NB4 (cell line): ENCODE measurements at regions not wholly inside any gene's neighbourhood (a gene's known extent, or its start where the extent isn't known, plus 50 kb on each side); places are given as distances from the start of the nearest gene placed in this dataset.

ENCODE experiments used
- DNase-seq: peaks from one replicate; pipeline ENCODE4 v3.0.0; 2010; ENCODE audit warnings: low read depth
- H3K4me3 ChIP-seq: one replicate; pipeline ENCODE4 v1.5.1; 2011; ENCODE audit warnings: mild to moderate bottlenecking, low read depth, low read length, moderate library complexity
- CTCF ChIP-seq: IDR thresholded peaks from one replicate; pipeline ENCODE4 v1.5.1; 2012; ENCODE audit warnings: low read depth, low read length
- MYC ChIP-seq: IDR thresholded peaks from 2 replicates; pipeline ENCODE4 v1.6.1; 2011; ENCODE audit warnings: low read depth, low read length
- POLR2A ChIP-seq: IDR thresholded peaks from 2 replicates; pipeline ENCODE4 v1.6.1; 2011; ENCODE audit warnings: mild to moderate bottlenecking; ENCODE audit not compliant: insufficient read length; ENCODE audit errors: extremely low read depth
- TF ChIP-seq, protein P1 (sequence below): IDR thresholded peaks from 2 replicates; pipeline ENCODE4 v1.6.1; 2011; ENCODE audit warnings: low read depth, low read length

DNA sequence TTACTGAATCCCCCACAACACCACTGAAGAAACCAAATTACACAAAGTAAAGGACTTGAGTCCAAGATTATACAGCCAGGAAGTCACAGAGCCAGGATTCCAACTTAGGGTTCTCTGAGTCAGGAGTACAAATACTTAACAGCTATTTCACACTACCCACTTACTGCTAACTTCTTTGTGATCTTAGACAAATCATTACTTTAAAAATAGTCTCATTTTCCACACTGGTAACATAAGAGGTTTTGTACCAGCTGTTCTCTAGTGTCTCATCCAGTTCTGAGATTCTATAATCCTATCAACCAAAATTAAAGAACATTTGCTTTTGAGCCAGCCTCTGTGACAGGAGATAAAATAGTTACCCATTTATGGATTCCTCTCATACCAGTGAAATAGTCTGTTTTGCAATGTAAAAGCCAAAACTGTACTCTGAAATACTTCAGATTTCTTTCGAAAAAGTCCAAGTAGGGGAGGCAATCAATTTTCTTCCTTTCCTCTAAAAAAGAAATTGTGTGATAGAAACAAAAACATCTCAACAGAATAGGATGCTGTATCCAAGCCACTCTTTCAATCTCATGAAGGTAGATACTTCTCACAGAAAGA, 157.6 kb downstream of the LRATD1 start:
- no peak for TF ChIP-seq POLR2A
- TF ChIP-seq MYC: no peak
- TF ChIP-seq CTCF: no peak
- TF ChIP-seq, protein P1, sequence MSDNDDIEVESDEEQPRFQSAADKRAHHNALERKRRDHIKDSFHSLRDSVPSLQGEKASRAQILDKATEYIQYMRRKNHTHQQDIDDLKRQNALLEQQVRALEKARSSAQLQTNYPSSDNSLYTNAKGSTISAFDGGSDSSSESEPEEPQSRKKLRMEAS: no peak
- DNase-seq: no peak
- H3K4me3 ChIP-seq: no peak overlapping the region

GRCh38 chr2:14803994-14804393, 171.5 kb downstream of the LRATD1 start:
- H3K4me3 ChIP-seq: no peak overlapping the region
- no peak for DNase-seq
- TF ChIP-seq CTCF (no peak), MYC (no peak)
- TF ChIP-seq, protein P1: no peak

DNA sequence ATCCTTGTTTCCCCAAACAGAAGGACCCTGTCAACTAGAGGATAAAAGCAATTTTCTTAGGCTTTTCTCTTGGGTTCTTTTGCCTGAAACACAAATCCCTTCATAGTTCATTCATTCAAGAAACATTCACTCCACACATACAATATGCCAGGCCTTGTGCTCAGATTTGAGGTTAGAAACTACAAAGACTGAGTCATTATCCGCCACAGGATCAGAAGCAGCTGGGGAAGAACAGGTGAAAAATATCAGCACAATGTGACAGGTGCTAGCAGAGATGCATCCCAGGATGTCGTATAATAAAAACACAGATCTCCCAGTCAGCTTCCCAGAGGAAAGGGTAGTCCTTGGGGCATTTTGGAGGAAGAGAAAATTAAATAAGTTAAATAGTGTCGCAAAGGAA, 172.4 kb downstream of the LRATD1 start:
- TF ChIP-seq CTCF: no peak
- TF ChIP-seq, protein P1: no peak
- no peak for TF ChIP-seq POLR2A
- no peak for TF ChIP-seq MYC
- DNase-seq: no peak
- H3K4me3 ChIP-seq: no peak overlapping the region

GRCh38 chr2:14806613-14807012, 174.1 kb downstream of the LRATD1 start:
- DNase-seq: no peak
- TF ChIP-seq CTCF (no peak), POLR2A (no peak), MYC (no peak)
- TF ChIP-seq, protein P1: no peak
- H3K4me3 ChIP-seq: no peak overlapping the region

DNA sequence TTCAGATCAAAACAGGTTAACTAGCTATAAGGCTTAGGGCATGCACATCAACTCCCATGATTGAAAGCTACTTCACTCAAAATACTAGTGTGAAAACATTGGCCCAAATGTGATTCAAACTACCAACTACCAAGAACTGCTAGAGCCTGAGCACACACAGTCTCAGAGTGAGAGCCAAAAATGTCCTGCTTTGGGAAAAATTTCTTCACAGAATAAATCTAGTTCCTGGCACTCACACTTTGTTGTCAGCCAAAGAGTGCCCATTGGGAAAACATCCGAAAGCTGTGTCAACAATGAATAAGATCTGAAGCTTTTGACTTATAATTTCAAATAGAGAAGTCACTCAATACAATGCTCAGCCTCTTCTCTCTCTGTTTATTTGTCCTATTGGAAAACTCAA, 182.7 kb downstream of the LRATD1 start:
- no peak for TF ChIP-seq MYC
- no peak for TF ChIP-seq CTCF
- TF ChIP-seq, protein P1: no peak
- TF ChIP-seq POLR2A: no peak
- H3K4me3 ChIP-seq: no peak overlapping the region
- DNase-seq: no peak
